Central memory CD8-positive, alpha-beta T cell (primary cell): ENCODE measurements at regions not wholly inside any gene's neighbourhood (a gene's known extent, or its start where the extent isn't known, plus 50 kb on each side); places are given as distances from the start of the nearest gene placed in this dataset.
"Not testable (repeated sequence)": the region's sequence is repeated elsewhere in the genome, so short reads cannot be mapped to it uniquely, and the experiment has no call there.

ENCODE experiments used
- ATAC-seq: fragments of 150-1000 bp; cut with Tn5 transposase; replicated peaks from 2 replicates; pipeline ENCODE4 v1.10.0; 2022; ENCODE audit warnings: mild to moderate bottlenecking, moderate FRiP score, moderate number of reproducible peaks; ENCODE audit not compliant: poor library complexity, severe bottlenecking; ENCODE audit errors: extremely low read depth
- DNase-seq, 2 donors: peaks; one replicate each; pipeline ENCODE4 v3.0.0; 2021; ENCODE audit warnings: low spot score in 2 of 2
- H3K27ac Mint-ChIP-seq: one replicate; pipeline ENCODE4 v1.8.0; 2022; ENCODE audit warnings: low read depth, mild to moderate bottlenecking, moderate library complexity, mixed read lengths
- H3K27me3 Mint-ChIP-seq: one replicate; pipeline ENCODE4 v1.8.0; 2022; ENCODE audit warnings: mixed read lengths
- H3K36me3 Mint-ChIP-seq: one replicate; pipeline ENCODE4 v1.8.0; 2022; ENCODE audit warnings: mild to moderate bottlenecking, moderate library complexity, mixed read lengths; ENCODE audit not compliant: insufficient read depth
- H3K4me1 Mint-ChIP-seq: one replicate; pipeline ENCODE4 v1.8.0; 2022; ENCODE audit warnings: mixed read lengths
- H3K4me3 Mint-ChIP-seq: one replicate; pipeline ENCODE4 v1.8.0; 2022; ENCODE audit warnings: mild to moderate bottlenecking, moderate library complexity, mixed read lengths
- H3K9me3 Mint-ChIP-seq: one replicate; pipeline ENCODE4 v1.8.0; 2022; ENCODE audit warnings: mixed read lengths

- not testable (repeated sequence) for H3K4me1 Mint-ChIP-seq, ATAC-seq, DNase-seq, H3K4me3 Mint-ChIP-seq, H3K36me3 Mint-ChIP-seq, H3K27ac Mint-ChIP-seq, H3K9me3 Mint-ChIP-seq, H3K27me3 Mint-ChIP-seq
These were observed 403.9 kb upstream of the TMEFF2 start for GRCh38 chr2:192598649-192599048.

DNA sequence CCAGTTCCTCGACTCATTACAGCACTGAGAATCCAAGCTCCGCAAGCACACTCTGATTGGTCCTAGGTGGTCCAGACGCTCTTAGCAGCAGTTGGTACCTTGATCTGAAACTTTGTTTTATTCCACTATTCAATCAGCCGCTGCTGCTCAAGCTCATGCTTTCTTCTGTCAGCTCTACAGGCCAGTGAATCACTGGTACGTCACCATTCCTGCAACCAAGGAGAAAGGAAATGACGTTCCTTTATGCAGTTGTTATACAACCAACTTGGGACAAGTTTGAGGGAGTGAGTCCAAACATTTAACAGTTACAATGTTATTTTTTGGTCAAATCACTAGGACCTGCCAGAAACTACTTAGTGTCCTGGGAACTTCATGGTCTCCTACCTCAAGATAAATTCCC is 398.8 kb upstream of the TMEFF2 start:
- Mint-ChIP-seq H3K36me3 (no peaks in the 10 kb centered on the region), H3K27ac (no peak overlapping the region), H3K27me3 (no peaks in the 10 kb centered on the region), H3K4me1 (no peaks in the 10 kb centered on the region), H3K4me3 (no peak overlapping the region), H3K9me3 (peaks cover 10% of the 10 kb centered on the region)
- ATAC-seq (no peak), DNase-seq (no peak)

GRCh38 chr2:192591617-192592016 is 396.9 kb upstream of the TMEFF2 start:
- Mint-ChIP-seq H3K27ac (no peak overlapping the region), H3K4me3 (no peak overlapping the region)
- DNase-seq: no peak

GRCh38 chr2:192585418-192585817 is 390.7 kb upstream of the TMEFF2 start:
- Mint-ChIP-seq H3K4me3 (no peak overlapping the region), H3K27ac (no peak overlapping the region), H3K4me1 (no peaks in the 10 kb centered on the region), H3K27me3 (no peaks in the 10 kb centered on the region), H3K9me3 (peaks cover 13% of the 10 kb centered on the region), H3K36me3 (no peaks in the 10 kb centered on the region)
- DNase-seq (no peak), ATAC-seq (no peak)

More at GRCh38 chr2:192591617-192592016, 396.9 kb upstream of the TMEFF2 start:
- Mint-ChIP-seq H3K36me3 (no peaks in the 10 kb centered on the region), H3K9me3 (peaks cover 21% of the 10 kb centered on the region), H3K4me1 (no peaks in the 10 kb centered on the region), H3K27me3 (no peaks in the 10 kb centered on the region)
- no peak for ATAC-seq

GRCh38 chr2:192584976-192585375 is 390.2 kb upstream of the TMEFF2 start:
- no peak overlapping the region for H3K4me3 Mint-ChIP-seq
- no peaks in the 10 kb centered on the region for H3K36me3 Mint-ChIP-seq
- ATAC-seq (no peak), DNase-seq (no peak)
- no peaks in the 10 kb centered on the region for H3K27me3 Mint-ChIP-seq
- H3K27ac Mint-ChIP-seq: no peak overlapping the region
- H3K4me1 Mint-ChIP-seq: no peaks in the 10 kb centered on the region
- H3K9me3 Mint-ChIP-seq: peaks cover 13% of the 10 kb centered on the region

DNA sequence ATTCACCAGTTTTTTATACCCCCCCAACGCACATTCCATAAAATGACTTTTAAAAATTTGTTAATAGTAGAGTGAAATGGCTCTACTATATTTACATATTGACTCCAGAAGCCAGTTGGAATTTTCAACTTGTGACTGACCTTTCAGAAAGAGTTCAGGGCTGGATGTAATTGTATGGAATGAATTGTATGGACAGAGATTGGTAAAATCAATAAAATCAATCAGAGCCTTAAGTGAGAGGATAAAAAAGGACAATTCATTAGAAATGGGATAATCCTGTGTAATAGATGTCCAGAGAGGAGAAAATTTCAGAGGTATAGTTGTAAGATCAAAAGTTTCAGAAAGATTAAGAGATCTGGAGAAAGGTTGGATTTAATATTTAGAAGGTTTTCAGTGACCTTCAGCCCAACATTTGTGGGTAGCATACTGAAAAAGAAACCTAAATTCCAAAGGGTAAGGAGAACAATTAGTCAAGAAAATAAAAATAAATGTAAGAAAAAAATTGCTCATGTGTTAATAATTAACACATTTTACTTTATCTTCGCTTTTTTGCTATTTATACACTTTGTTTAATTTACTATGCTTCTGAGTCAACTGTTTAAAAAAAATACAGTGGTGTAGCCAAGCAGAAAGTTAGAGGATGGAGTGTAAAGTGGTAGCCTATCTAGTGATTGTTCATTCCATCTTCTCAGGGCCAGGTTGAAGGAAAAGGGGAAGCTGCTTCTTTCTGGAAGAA is 385.4 kb upstream of the TMEFF2 start:
- H3K27me3 Mint-ChIP-seq: no peaks in the 10 kb centered on the region
- H3K27ac Mint-ChIP-seq: no peak overlapping the region
- DNase-seq (no peak), ATAC-seq (no peak)
- peaks cover 17% of the 10 kb centered on the region for H3K9me3 Mint-ChIP-seq
- H3K4me3 Mint-ChIP-seq: no peak overlapping the region
- H3K36me3 Mint-ChIP-seq: no peaks in the 10 kb centered on the region
- H3K4me1 Mint-ChIP-seq: no peaks in the 10 kb centered on the region

GRCh38 chr2:192578780-192579179 is 384.0 kb upstream of the TMEFF2 start:
- ATAC-seq (no peak), DNase-seq (no peak)
- no peak overlapping the region for H3K27ac Mint-ChIP-seq
- H3K4me3 Mint-ChIP-seq: no peak overlapping the region
- H3K36me3 Mint-ChIP-seq: no peaks in the 10 kb centered on the region
- H3K4me1 Mint-ChIP-seq: no peaks in the 10 kb centered on the region
- H3K27me3 Mint-ChIP-seq: no peaks in the 10 kb centered on the region
- H3K9me3 Mint-ChIP-seq: peaks cover 23% of the 10 kb centered on the region

DNA sequence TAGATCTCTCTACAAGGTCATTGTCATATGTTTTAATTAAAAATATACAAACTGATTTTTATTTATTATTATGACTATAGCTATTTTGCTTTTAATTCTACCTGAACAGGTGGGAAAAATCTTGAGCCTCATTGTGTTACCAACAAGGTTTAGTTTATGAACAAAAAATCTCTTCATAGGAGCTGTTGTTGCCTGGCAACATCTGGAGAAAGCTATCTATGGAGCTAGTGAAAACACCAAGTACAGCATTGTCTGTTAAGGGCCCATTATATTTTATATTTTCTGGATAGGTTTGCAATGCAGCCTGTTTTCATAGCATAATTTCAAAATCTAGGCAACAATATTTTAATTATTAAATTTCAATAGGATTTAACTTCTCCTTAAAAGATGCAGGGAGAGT is 383.0 kb upstream of the TMEFF2 start:
- no peak for ATAC-seq
- Mint-ChIP-seq H3K36me3 (no peaks in the 10 kb centered on the region), H3K27ac (no peak overlapping the region), H3K9me3 (peaks cover 23% of the 10 kb centered on the region), H3K27me3 (no peaks in the 10 kb centered on the region), H3K4me3 (no peak overlapping the region), H3K4me1 (no peaks in the 10 kb centered on the region)
- DNase-seq: no peak

GRCh38 chr2:192574552-192574951 is 379.8 kb upstream of the TMEFF2 start:
- no peak for DNase-seq
- Mint-ChIP-seq H3K9me3 (peaks cover 23% of the 10 kb centered on the region), H3K4me3 (no peak overlapping the region), H3K27ac (no peak overlapping the region), H3K36me3 (no peaks in the 10 kb centered on the region), H3K4me1 (no peaks in the 10 kb centered on the region), H3K27me3 (no peaks in the 10 kb centered on the region)
- no peak for ATAC-seq

DNA sequence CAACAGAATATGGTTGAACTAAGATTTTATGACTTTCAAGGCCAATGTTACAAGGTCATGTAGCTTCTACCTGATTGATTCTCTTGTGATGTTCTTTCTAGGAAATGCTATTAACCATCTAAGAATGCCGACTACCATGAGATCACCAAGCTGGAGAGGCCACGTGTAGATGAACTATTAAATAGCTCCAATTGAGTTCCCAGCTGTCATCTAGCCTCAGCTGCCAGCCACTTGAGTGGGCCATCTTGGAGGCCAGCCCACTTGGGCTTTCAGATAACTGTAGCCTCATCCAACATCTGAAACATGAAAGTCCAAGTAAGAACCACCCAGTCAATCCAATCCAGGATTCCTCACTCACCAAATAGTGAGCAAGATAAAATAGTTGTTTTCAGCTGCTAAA is 376.9 kb upstream of the TMEFF2 start:
- Mint-ChIP-seq H3K4me1 (no peaks in the 10 kb centered on the region), H3K4me3 (no peak overlapping the region), H3K27me3 (no peaks in the 10 kb centered on the region), H3K27ac (no peak overlapping the region), H3K9me3 (peaks cover 15% of the 10 kb centered on the region), H3K36me3 (no peaks in the 10 kb centered on the region)
- DNase-seq (no peak), ATAC-seq (no peak)

DNA sequence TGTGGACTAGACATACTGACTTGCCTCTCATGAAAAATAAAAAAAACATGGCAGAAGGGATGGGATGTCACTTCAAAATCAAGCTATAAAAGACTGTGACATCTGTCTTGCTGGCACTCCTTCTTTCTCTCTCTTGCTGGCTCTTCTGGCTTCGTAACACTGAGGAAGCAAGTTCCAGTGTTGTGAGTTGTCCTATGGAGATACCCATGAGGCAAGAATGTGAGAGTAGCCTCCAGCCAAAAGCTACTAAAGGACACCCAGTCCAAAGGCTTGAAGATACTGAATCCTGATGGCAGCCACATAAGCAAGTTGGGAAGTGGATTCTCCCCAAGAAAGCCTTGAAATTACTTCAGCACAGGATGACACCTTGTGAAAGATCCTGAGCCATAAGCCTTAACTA is 376.1 kb upstream of the TMEFF2 start:
- Mint-ChIP-seq H3K27me3 (no peaks in the 10 kb centered on the region), H3K27ac (no peak overlapping the region), H3K4me1 (no peaks in the 10 kb centered on the region), H3K9me3 (peaks cover 12% of the 10 kb centered on the region), H3K36me3 (no peaks in the 10 kb centered on the region), H3K4me3 (no peak overlapping the region)
- DNase-seq (no peak), ATAC-seq (no peak)

DNA sequence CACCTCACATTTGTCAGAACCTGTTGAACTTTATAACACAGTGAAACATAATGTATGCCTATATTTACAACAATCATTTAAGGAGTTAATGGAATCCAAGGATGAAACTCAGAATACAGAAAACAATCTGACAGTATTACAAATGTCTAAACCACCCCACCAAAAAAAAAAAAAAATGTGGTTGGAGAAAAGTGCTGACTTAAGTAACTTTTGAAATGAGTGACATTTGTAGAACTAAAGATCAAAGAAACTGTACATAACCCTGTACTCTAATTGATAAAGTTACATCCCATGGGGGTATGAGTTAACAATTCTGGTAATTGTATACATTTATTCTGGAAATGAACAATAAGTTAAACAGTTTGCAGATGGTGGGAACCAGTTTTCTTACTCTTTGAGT is 372.1 kb upstream of the TMEFF2 start:
- no peaks in the 10 kb centered on the region for H3K4me1 Mint-ChIP-seq
- H3K4me3 Mint-ChIP-seq: no peak overlapping the region
- H3K9me3 Mint-ChIP-seq: no peaks in the 10 kb centered on the region
- ATAC-seq (no peak), DNase-seq (no peak)
- H3K27me3 Mint-ChIP-seq: no peaks in the 10 kb centered on the region
- H3K27ac Mint-ChIP-seq: no peak overlapping the region
- H3K36me3 Mint-ChIP-seq: no peaks in the 10 kb centered on the region

GRCh38 chr2:192560326-192560725 is 365.6 kb upstream of the TMEFF2 start:
- Mint-ChIP-seq H3K36me3 (no peaks in the 10 kb centered on the region), H3K4me3 (no peak overlapping the region), H3K4me1 (no peaks in the 10 kb centered on the region), H3K27ac (no peak overlapping the region), H3K9me3 (peaks cover 13% of the 10 kb centered on the region), H3K27me3 (no peaks in the 10 kb centered on the region)
- ATAC-seq (no peak), DNase-seq (no peak)
